ENCODE measurements at regions not wholly inside any gene's neighbourhood (a gene's known extent, or its start where the extent isn't known, plus 50 kb on each side); places are given as distances from the start of the nearest gene placed in this dataset.

DNA sequence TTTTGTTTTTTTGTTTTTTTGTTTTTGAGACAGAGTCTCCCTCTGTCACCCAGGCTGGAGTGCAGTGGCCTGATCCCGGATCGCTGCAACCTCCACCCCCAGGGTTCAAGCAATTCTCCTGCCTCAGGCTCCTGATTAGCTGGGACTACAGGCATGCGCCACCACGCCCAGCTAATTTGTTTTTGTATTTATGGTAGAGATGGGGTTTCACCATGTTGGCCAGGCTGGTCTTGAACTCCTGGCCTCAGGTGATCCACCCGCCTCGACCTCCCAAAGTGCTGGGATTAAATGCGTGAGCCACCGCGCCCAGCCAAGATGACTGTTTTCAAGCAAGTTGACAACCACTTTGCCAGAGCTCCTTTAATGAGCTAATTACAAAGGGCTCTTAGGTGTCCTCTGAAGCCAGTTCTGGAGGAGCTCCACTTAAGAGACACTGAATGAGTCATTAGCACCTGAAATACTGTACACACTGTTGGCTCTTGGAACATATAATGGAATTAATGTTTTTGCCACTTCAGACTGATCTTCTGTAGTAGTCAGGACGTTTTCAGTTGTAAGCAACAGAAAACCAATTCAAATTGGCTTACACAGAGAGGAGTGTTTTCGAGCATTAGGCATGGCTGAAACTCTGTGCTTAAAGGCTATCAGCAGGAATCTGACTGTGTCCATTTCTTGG lies 55.4 kb upstream of the MED13L start:
- no peaks in the 10 kb centered on the region for H3K9me1 ChIP-seq (replicated peaks; ENCODE audit: control insufficient read depth, extremely low read depth, insufficient read depth, low read length)
- ChIA-PET CTCF (no interaction called here), POLR2A (no interaction called here)
- H3K4me1 ChIP-seq (ENCODE audit: control insufficient read depth, extremely low read depth, insufficient read depth, low read length), result no peaks in the 10 kb centered on the region
- FAIRE-seq (no peak), DNase-seq (ENCODE audit: low read depth, low spot score) (no peak)
- no peak overlapping the region for H3K4me3 ChIP-seq (replicated peaks in 1 of 3; ENCODE audit: insufficient read depth in 1 of 3, low read depth in 1 of 3, low read length in 3 of 3)
- intact Hi-C loops (cut with micrococcal nuclease) (no loop called here), dilution Hi-C loops (cut with MboI; ENCODE audit: extremely low pct_ligation_motif_present, low sequenced_read_pairs) (no loop called here)
- no peak for TF ChIP-seq FOS (IDR thresholded peaks at IDR 0.05; ENCODE audit: borderline replicate concordance, insufficient read depth, low read length)
- no peak for TF ChIP-seq POLR2AphosphoS5 (IDR thresholded peaks at IDR 0.05; ENCODE audit: insufficient read depth, low read depth, low read length)
- no peak for TF ChIP-seq POLR2A (IDR thresholded peaks at IDR 0.05; ENCODE audit: low read depth, low read length)
- TF ChIP-seq, protein P1, sequence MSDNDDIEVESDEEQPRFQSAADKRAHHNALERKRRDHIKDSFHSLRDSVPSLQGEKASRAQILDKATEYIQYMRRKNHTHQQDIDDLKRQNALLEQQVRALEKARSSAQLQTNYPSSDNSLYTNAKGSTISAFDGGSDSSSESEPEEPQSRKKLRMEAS (IDR thresholded peaks at IDR 0.05; ENCODE audit: insufficient read depth, insufficient read length), result no peak
- no peak for TF ChIP-seq GATA2 (IDR thresholded peaks at IDR 0.05; ENCODE audit: insufficient read depth, insufficient read length, low read depth, low read length)
- no peak for TF ChIP-seq MYC (IDR thresholded peaks at IDR 0.05; ENCODE audit: low read depth, low read length)
- TF ChIP-seq, protein P2, sequence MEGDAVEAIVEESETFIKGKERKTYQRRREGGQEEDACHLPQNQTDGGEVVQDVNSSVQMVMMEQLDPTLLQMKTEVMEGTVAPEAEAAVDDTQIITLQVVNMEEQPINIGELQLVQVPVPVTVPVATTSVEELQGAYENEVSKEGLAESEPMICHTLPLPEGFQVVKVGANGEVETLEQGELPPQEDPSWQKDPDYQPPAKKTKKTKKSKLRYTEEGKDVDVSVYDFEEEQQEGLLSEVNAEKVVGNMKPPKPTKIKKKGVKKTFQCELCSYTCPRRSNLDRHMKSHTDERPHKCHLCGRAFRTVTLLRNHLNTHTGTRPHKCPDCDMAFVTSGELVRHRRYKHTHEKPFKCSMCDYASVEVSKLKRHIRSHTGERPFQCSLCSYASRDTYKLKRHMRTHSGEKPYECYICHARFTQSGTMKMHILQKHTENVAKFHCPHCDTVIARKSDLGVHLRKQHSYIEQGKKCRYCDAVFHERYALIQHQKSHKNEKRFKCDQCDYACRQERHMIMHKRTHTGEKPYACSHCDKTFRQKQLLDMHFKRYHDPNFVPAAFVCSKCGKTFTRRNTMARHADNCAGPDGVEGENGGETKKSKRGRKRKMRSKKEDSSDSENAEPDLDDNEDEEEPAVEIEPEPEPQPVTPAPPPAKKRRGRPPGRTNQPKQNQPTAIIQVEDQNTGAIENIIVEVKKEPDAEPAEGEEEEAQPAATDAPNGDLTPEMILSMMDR (IDR thresholded peaks at IDR 0.05; ENCODE audit: extremely low read depth in 1 of 2, insufficient read depth in 1 of 2, low read depth in 1 of 2, low read length in 2 of 2), result no peak
- no peak for TF ChIP-seq JUN (IDR thresholded peaks at IDR 0.05; ENCODE audit: borderline replicate concordance, insufficient read depth, insufficient read length, low read depth)
- no peak for TF ChIP-seq EZH2 (IDR thresholded peaks at IDR 0.05; ENCODE audit: borderline replicate concordance, low read depth, low read length, severe bottlenecking)
- no peak overlapping the region for H3K27ac ChIP-seq (ENCODE audit: insufficient read depth, low read depth, low read length)
- H4K20me1 ChIP-seq (replicated peaks; ENCODE audit: control insufficient read depth, extremely low read depth, insufficient read depth, low read length), result no peaks in the 10 kb centered on the region
- no peak overlapping the region for H2AFZ ChIP-seq (ENCODE audit: low read depth, low read length)
- no peaks in the 10 kb centered on the region for H3K9me3 ChIP-seq (replicated peaks; ENCODE audit: control insufficient read depth, insufficient read depth, low read length)
- BruUV-seq (replicated peaks), result no TSS peak
- no peaks in the 10 kb centered on the region for H3K79me2 ChIP-seq (ENCODE audit: control insufficient read depth, insufficient read depth, low read length)
- H3K9ac ChIP-seq (replicated peaks; ENCODE audit: extremely low read depth, insufficient read depth, low read length), result no peak overlapping the region
- no peak overlapping the region for H3K4me2 ChIP-seq (ENCODE audit: insufficient read depth, low read length)
- no peaks in the 10 kb centered on the region for H3K27me3 ChIP-seq (ENCODE audit: control insufficient read depth in 2 of 2, insufficient read depth in 2 of 2, low read length in 2 of 2)
- H3K36me3 ChIP-seq (ENCODE audit: control insufficient read depth in 2 of 2, extremely low read depth in 1 of 2, insufficient read depth in 2 of 2, low read length in 2 of 2), result no peaks in the 10 kb centered on the region
